Astrocyte (in vitro differentiated cells and primary cell): ENCODE measurements at regions not wholly inside any gene's neighbourhood (a gene's known extent, or its start where the extent isn't known, plus 50 kb on each side); places are given as distances from the start of the nearest gene placed in this dataset.

ENCODE experiments used
- DNase-seq: peaks from one replicate; pipeline ENCODE4 v3.0.0-alpha.2; 2010; ENCODE audit warnings: low read depth
- FAIRE-seq: peaks from 2 replicates; lab custom pipeline; 2011; peaks lifted over from hg19 to GRCh38; lab: Jason Lieb, UNC
- H2AFZ ChIP-seq: 2 replicates; pipeline ENCODE4 v1.6.0; 2012; ENCODE audit warnings: low read depth, low read length, inconsistent platforms
- H3K27ac ChIP-seq: 2 replicates; pipeline ENCODE4 v1.5.1; 2011; ENCODE audit warnings: low read depth, low read length, inconsistent platforms
- H3K27me3 ChIP-seq: 2 replicates; pipeline ENCODE4 v1.6.0; 2011; ENCODE audit warnings: low read length, inconsistent platforms; ENCODE audit not compliant: insufficient read depth
- H3K36me3 ChIP-seq: 2 replicates; pipeline ENCODE4 v1.5.1; 2011; ENCODE audit warnings: low read length, inconsistent platforms; ENCODE audit not compliant: insufficient read depth
- H3K4me1 ChIP-seq: 2 replicates; pipeline ENCODE4 v1.5.1; 2011; ENCODE audit warnings: low read length, inconsistent platforms; ENCODE audit not compliant: insufficient read depth
- H3K4me2 ChIP-seq: 2 replicates; pipeline ENCODE4 v1.6.0; 2012; ENCODE audit warnings: low read length, inconsistent platforms
- H3K4me3 ChIP-seq: 2 replicates; pipeline ENCODE4 v1.5.1; 2011; ENCODE audit warnings: low read depth, mild to moderate bottlenecking, low read length, inconsistent platforms; ENCODE audit not compliant: insufficient read depth
- H3K79me2 ChIP-seq: 2 replicates; pipeline ENCODE4 v1.6.0; 2012; ENCODE audit warnings: mild to moderate bottlenecking, low read length, inconsistent platforms; ENCODE audit not compliant: insufficient read depth
- H3K9ac ChIP-seq: 2 replicates; pipeline ENCODE4 v1.6.0; 2012; ENCODE audit warnings: mild to moderate bottlenecking, low read length, inconsistent platforms
- H3K9me3 ChIP-seq: 2 replicates; pipeline ENCODE4 v1.5.1; 2012; ENCODE audit warnings: low read depth, mild to moderate bottlenecking, low read length, inconsistent platforms; ENCODE audit not compliant: insufficient read depth
- H4K20me1 ChIP-seq: 2 replicates; pipeline ENCODE4 v1.6.0; 2012; ENCODE audit warnings: low read length, inconsistent platforms; ENCODE audit not compliant: insufficient read depth
- H3K27ac Mint-ChIP-seq: one replicate; pipeline ENCODE4 v1.8.0; 2021; ENCODE audit warnings: mild to moderate bottlenecking, mixed read lengths; ENCODE audit not compliant: unreplicated experiment
- H3K27me3 Mint-ChIP-seq: one replicate; pipeline ENCODE4 v1.8.0; 2021; ENCODE audit warnings: low read depth, mixed read lengths; ENCODE audit not compliant: unreplicated experiment
- H3K36me3 Mint-ChIP-seq: one replicate; pipeline ENCODE4 v1.8.0; 2021; ENCODE audit warnings: low read depth, mixed read lengths; ENCODE audit not compliant: unreplicated experiment
- H3K4me1 Mint-ChIP-seq: one replicate; pipeline ENCODE4 v1.8.0; 2021; ENCODE audit warnings: low read depth, mixed read lengths; ENCODE audit not compliant: unreplicated experiment
- H3K4me3 Mint-ChIP-seq: one replicate; pipeline ENCODE4 v1.8.0; 2021; ENCODE audit warnings: mild to moderate bottlenecking, moderate library complexity, mixed read lengths; ENCODE audit not compliant: unreplicated experiment
- H3K9me3 Mint-ChIP-seq: one replicate; pipeline ENCODE4 v1.8.0; 2021; ENCODE audit warnings: mild to moderate bottlenecking, mixed read lengths; ENCODE audit not compliant: unreplicated experiment
- CTCF ChIP-seq: IDR thresholded peaks from 2 replicates; pipeline ENCODE4 v1.5.1; 2011; ENCODE audit warnings: low read depth, mild to moderate bottlenecking, inconsistent platforms, low read length, moderate library complexity; ENCODE audit not compliant: insufficient read depth
- EZH2 ChIP-seq: IDR thresholded peaks from 2 replicates; pipeline ENCODE4 v1.6.1; 2012; ENCODE audit warnings: mild to moderate bottlenecking, low read length, inconsistent platforms; ENCODE audit not compliant: insufficient read depth

GRCh38 chr4:148893095-148893494 is 450.9 kb upstream of the NR3C2 start:
- no peak for DNase-seq
- H3K4me1 Mint-ChIP-seq, result peaks cover 4% of the 10 kb centered on the region

GRCh38 chr4:148883891-148884290 is 441.7 kb upstream of the NR3C2 start:
- no peaks in the 10 kb centered on the region for H3K36me3 ChIP-seq
- H3K4me3 Mint-ChIP-seq, result no peak overlapping the region

More at GRCh38 chr4:148893095-148893494, 450.9 kb upstream of the NR3C2 start:
- no peak overlapping the region for H3K27ac Mint-ChIP-seq
- Histone ChIP-seq H4K20me1 (no peaks in the 10 kb centered on the region), H3K79me2 (no peaks in the 10 kb centered on the region), H3K4me2 (no peak overlapping the region), H3K9me3 (no peaks in the 10 kb centered on the region), H2AFZ (no peak overlapping the region), H3K27ac (no peak overlapping the region), H3K4me3 (no peak overlapping the region), H3K36me3 (no peaks in the 10 kb centered on the region), H3K4me1 (no peaks in the 10 kb centered on the region), H3K27me3 (peaks cover 3% of the 10 kb centered on the region), H3K9ac (no peak overlapping the region)
- peaks cover 4% of the 10 kb centered on the region for H3K27me3 Mint-ChIP-seq
- TF ChIP-seq CTCF, result no peak
- no peak for TF ChIP-seq EZH2
- no peaks in the 10 kb centered on the region for H3K36me3 Mint-ChIP-seq
- FAIRE-seq, result no peak
- peaks cover 7% of the 10 kb centered on the region for H3K9me3 Mint-ChIP-seq
- no peak overlapping the region for H3K4me3 Mint-ChIP-seq

More at GRCh38 chr4:148883891-148884290, 441.7 kb upstream of the NR3C2 start:
- FAIRE-seq (no peak), DNase-seq (no peak)
- Histone ChIP-seq H3K9ac (no peak overlapping the region), H3K79me2 (no peaks in the 10 kb centered on the region), H3K4me2 (no peak overlapping the region), H3K9me3 (no peaks in the 10 kb centered on the region), H3K4me3 (no peak overlapping the region), H3K27ac (no peak overlapping the region), H4K20me1 (no peaks in the 10 kb centered on the region), H3K27me3 (peaks cover 3% of the 10 kb centered on the region), H3K4me1 (no peaks in the 10 kb centered on the region), H2AFZ (no peak overlapping the region)
- Mint-ChIP-seq H3K9me3 (no peaks in the 10 kb centered on the region), H3K4me1 (no peaks in the 10 kb centered on the region), H3K27ac (no peak overlapping the region), H3K36me3 (no peaks in the 10 kb centered on the region), H3K27me3 (no peaks in the 10 kb centered on the region)
- TF ChIP-seq EZH2 (no peak), CTCF (no peak)
